SU-DHL-6 (cell line): ENCODE measurements at regions not wholly inside any gene's neighbourhood (a gene's known extent, or its start where the extent isn't known, plus 50 kb on each side); places are given as distances from the start of the nearest gene placed in this dataset.

Experiments
- H2AFZ ChIP-seq: fragments of 200-600 bp; sonication (generic); 2 replicates; pipeline ENCODE4 v1.6.1; 2014; ENCODE audit warnings: low read depth, mild to moderate bottlenecking, moderate library complexity, mixed read lengths, antibody characterized with exemption, low read length; ENCODE audit not compliant: severe bottlenecking
- H3F3A ChIP-seq: fragments of 200-600 bp; shearing (Covaris generic); 2 replicates; pipeline ENCODE4 v1.6.0; 2016; ENCODE audit warnings: antibody characterized with exemption, mild to moderate bottlenecking; ENCODE audit not compliant: insufficient read depth
- H3K27ac ChIP-seq: fragments of 200-600 bp; sonication (generic); 2 replicates; pipeline ENCODE4 v1.5.1; 2016; ENCODE audit warnings: low read depth, mild to moderate bottlenecking, low read length, moderate library complexity, mixed read lengths
- H3K27me3 ChIP-seq: fragments of 200-600 bp; sonication (generic), shearing (Covaris generic); 2 replicates; pipeline ENCODE4 v1.6.0; 2014; ENCODE audit warnings: mild to moderate bottlenecking, low read length
- H3K36me3 ChIP-seq: fragments of 200-600 bp; sonication (generic); 2 replicates; pipeline ENCODE4 v1.6.1; 2014; ENCODE audit warnings: mild to moderate bottlenecking, low read length, mixed read lengths
- H3K4me2 ChIP-seq: fragments of 300-600, 200-600 bp; shearing (Covaris generic), sonication (generic); 2 replicates; pipeline ENCODE4 v1.6.0; 2014; ENCODE audit warnings: low read length, low read depth, mild to moderate bottlenecking; ENCODE audit not compliant: poor library complexity, severe bottlenecking
- H3K4me3 ChIP-seq: fragments of 200-600 bp; sonication (generic); 2 replicates; pipeline ENCODE4 v1.5.1; 2014; ENCODE audit warnings: antibody characterized with exemption, low read length, mild to moderate bottlenecking, mixed read lengths; ENCODE audit not compliant: insufficient read depth, poor library complexity, severe bottlenecking
- H3K79me2 ChIP-seq: fragments of 200-600 bp; sonication (generic); 2 replicates; pipeline ENCODE4 v1.6.1; 2014; ENCODE audit warnings: mild to moderate bottlenecking, low read length, moderate library complexity; ENCODE audit not compliant: insufficient read depth
- H3K9ac ChIP-seq: fragments of 200-600 bp; sonication (generic); 2 replicates; pipeline ENCODE4 v1.7.0; 2014; ENCODE audit warnings: mild to moderate bottlenecking, low read length
- H3K9me2 ChIP-seq: fragments of 200-600 bp; sonication (generic); replicated peaks from 2 replicates; pipeline ENCODE4 v1.6.1; 2014; ENCODE audit warnings: low read length; ENCODE audit not compliant: insufficient read depth
- H3K9me3 ChIP-seq: fragments of 200-600 bp; sonication (generic); 2 replicates; pipeline ENCODE4 v1.6.1; 2014; ENCODE audit warnings: low read length, mixed read lengths; ENCODE audit not compliant: insufficient read depth
- H4K20me1 ChIP-seq: fragments of 200-600 bp; sonication (generic); 2 replicates; pipeline ENCODE4 v1.6.1; 2014; ENCODE audit warnings: low read depth, mild to moderate bottlenecking, antibody characterized with exemption, low read length, moderate library complexity, mixed read lengths
- CTCF ChIP-seq: fragments of 200-600 bp; sonication (generic); IDR thresholded peaks from one replicate; pipeline ENCODE4 v1.5.1; 2017; ENCODE audit warnings: antibody characterized with exemption, mild to moderate bottlenecking, low read length, moderate library complexity; ENCODE audit not compliant: insufficient read depth, poor library complexity, severe bottlenecking
- EZH2phosphoT487 ChIP-seq: fragments of 200-600 bp; sonication (generic), shearing (Covaris generic); conservative IDR thresholded peaks from 2 replicates; pipeline ENCODE4 v1.6.1; 2018; ENCODE audit warnings: mild to moderate bottlenecking, antibody characterized with exemption, low read length, moderate library complexity, mixed read lengths

GRCh38 chr2:220614064-220614463 is 958.0 kb downstream of the EPHA4 start:
- Histone ChIP-seq H3K4me2 (no peak overlapping the region), H3K27me3 (no peaks in the 10 kb centered on the region), H3K27ac (no peak overlapping the region), H3K4me3 (no peak overlapping the region), H3K9me3 (no peaks in the 10 kb centered on the region), H3F3A (no peaks in the 10 kb centered on the region), H3K79me2 (no peaks in the 10 kb centered on the region), H2AFZ (no peak overlapping the region), H4K20me1 (no peaks in the 10 kb centered on the region), H3K9me2 (no peaks in the 10 kb centered on the region), H3K9ac (no peak overlapping the region), H3K36me3 (no peaks in the 10 kb centered on the region)
- TF ChIP-seq CTCF: no peak
- no peak for TF ChIP-seq EZH2phosphoT487

GRCh38 chr2:220619525-220620220 is 952.4 kb downstream of the EPHA4 start:
- TF ChIP-seq EZH2phosphoT487: no peak
- TF ChIP-seq CTCF: no peak
- Histone ChIP-seq H3K4me3 (no peak overlapping the region), H3K4me2 (no peak overlapping the region), H3K27me3 (no peaks in the 10 kb centered on the region), H2AFZ (no peak overlapping the region), H3K36me3 (no peaks in the 10 kb centered on the region), H4K20me1 (no peaks in the 10 kb centered on the region), H3K9me3 (no peaks in the 10 kb centered on the region), H3K9ac (no peak overlapping the region), H3F3A (no peaks in the 10 kb centered on the region), H3K79me2 (no peaks in the 10 kb centered on the region), H3K9me2 (no peaks in the 10 kb centered on the region), H3K27ac (no peak overlapping the region)

GRCh38 chr2:220626603-220627002 is 945.5 kb downstream of the EPHA4 start:
- H3K27me3 ChIP-seq: no peaks in the 10 kb centered on the region
- H4K20me1 ChIP-seq: no peaks in the 10 kb centered on the region
- no peaks in the 10 kb centered on the region for H3K9me2 ChIP-seq
- no peaks in the 10 kb centered on the region for H3K9me3 ChIP-seq
- no peak overlapping the region for H3K27ac ChIP-seq
- H3K36me3 ChIP-seq: no peaks in the 10 kb centered on the region
- no peak overlapping the region for H3K9ac ChIP-seq
- TF ChIP-seq EZH2phosphoT487: no peak
- H3K4me2 ChIP-seq: no peak overlapping the region
- no peak overlapping the region for H3K4me3 ChIP-seq
- no peaks in the 10 kb centered on the region for H3F3A ChIP-seq
- no peaks in the 10 kb centered on the region for H3K79me2 ChIP-seq
- no peak overlapping the region for H2AFZ ChIP-seq

- no peaks in the 10 kb centered on the region for H3K9me3 ChIP-seq
- TF ChIP-seq EZH2phosphoT487 (no peak), CTCF (no peak)
- no peak overlapping the region for H3K4me2 ChIP-seq
- no peak overlapping the region for H3K4me3 ChIP-seq
- no peaks in the 10 kb centered on the region for H3F3A ChIP-seq
- H4K20me1 ChIP-seq: no peaks in the 10 kb centered on the region
- no peak overlapping the region for H3K27ac ChIP-seq
- H3K36me3 ChIP-seq: no peaks in the 10 kb centered on the region
- no peak overlapping the region for H3K9ac ChIP-seq
- no peak overlapping the region for H2AFZ ChIP-seq
- H3K79me2 ChIP-seq: no peaks in the 10 kb centered on the region
- no peaks in the 10 kb centered on the region for H3K9me2 ChIP-seq
- no peaks in the 10 kb centered on the region for H3K27me3 ChIP-seq
These were observed 943.9 kb downstream of the EPHA4 start for GRCh38 chr2:220628252-220628651.
